H9 (cell line): ENCODE measurements at regions not wholly inside any gene's neighbourhood (a gene's known extent, or its start where the extent isn't known, plus 50 kb on each side); places are given as distances from the start of the nearest gene placed in this dataset.

Experiments
- DNase-seq: peaks from one replicate; pipeline ENCODE4 v3.0.0-alpha.2; 2017
- H2AFZ ChIP-seq: one replicate; pipeline ENCODE4 v1.6.1; 2013; ENCODE audit warnings: mild to moderate bottlenecking, low read length, control low read depth, moderate library complexity
- H2AK5ac ChIP-seq: 2 replicates; pipeline ENCODE4 v1.6.1; 2013; ENCODE audit warnings: low read length, control low read depth, mixed read lengths; ENCODE audit not compliant: insufficient read length
- H2BK120ac ChIP-seq: one replicate; pipeline ENCODE4 v1.6.1; 2013; ENCODE audit warnings: low read depth, mild to moderate bottlenecking, low read length, control low read depth, inconsistent platforms; ENCODE audit not compliant: poor library complexity, severe bottlenecking
- H2BK12ac ChIP-seq: 2 replicates; pipeline ENCODE4 v1.6.1; 2013; ENCODE audit warnings: low read length, control low read depth, mixed read lengths, low read depth; ENCODE audit not compliant: insufficient read length
- H2BK15ac ChIP-seq: 2 replicates; pipeline ENCODE4 v1.6.1; 2013; ENCODE audit warnings: low read depth, low read length, control low read depth
- H2BK20ac ChIP-seq: one replicate; pipeline ENCODE4 v1.6.1; 2013; ENCODE audit warnings: low read depth, mild to moderate bottlenecking, low read length, control low read depth, inconsistent platforms; ENCODE audit not compliant: poor library complexity, severe bottlenecking
- H2BK5ac ChIP-seq: 2 replicates; pipeline ENCODE4 v1.6.1; 2013; ENCODE audit warnings: low read length, control low read depth, mixed read lengths; ENCODE audit not compliant: insufficient read length
- H3K14ac ChIP-seq: 2 replicates; pipeline ENCODE4 v1.6.1; 2013; ENCODE audit warnings: low read length, control low read depth; ENCODE audit not compliant: insufficient read depth
- H3K18ac ChIP-seq: 2 replicates; pipeline ENCODE4 v1.6.1; 2013; ENCODE audit warnings: low read depth, mild to moderate bottlenecking, mixed read lengths, low read length, control low read depth; ENCODE audit not compliant: insufficient read length
- H3K23ac ChIP-seq: 2 replicates; pipeline ENCODE4 v1.6.1; 2013; ENCODE audit warnings: low read length, control low read depth, mixed read lengths, low read depth; ENCODE audit not compliant: insufficient read length
- H3K23me2 ChIP-seq: 2 replicates; pipeline ENCODE4 v1.6.1; 2013; ENCODE audit warnings: low read depth, mild to moderate bottlenecking, mixed read lengths, low read length, control low read depth; ENCODE audit not compliant: insufficient read length, poor library complexity, severe bottlenecking
- H3K27ac ChIP-seq: 2 replicates; pipeline ENCODE4 v1.5.1; 2013; ENCODE audit warnings: low read length, control low read depth, mixed read lengths, low read depth; ENCODE audit not compliant: insufficient read length
- H3K27me3 ChIP-seq: 2 replicates; pipeline ENCODE4 v1.6.1; 2013; ENCODE audit warnings: low read length, control low read depth, inconsistent platforms; ENCODE audit not compliant: insufficient read depth
- H3K4ac ChIP-seq: 2 replicates; pipeline ENCODE4 v1.6.1; 2013; ENCODE audit warnings: low read depth, mild to moderate bottlenecking, control low read depth, inconsistent platforms, low read length, moderate library complexity
- H3K4me1 ChIP-seq: 2 replicates; pipeline ENCODE4 v1.6.1; 2013; ENCODE audit warnings: low read length, control low read depth, inconsistent platforms; ENCODE audit not compliant: insufficient read depth
- H3K4me2 ChIP-seq: 2 replicates; pipeline ENCODE4 v1.6.1; 2013; ENCODE audit warnings: low read length, control low read depth, mixed read lengths; ENCODE audit not compliant: insufficient read length, insufficient read depth
- H3K56ac ChIP-seq: 2 replicates; pipeline ENCODE4 v1.6.1; 2013; ENCODE audit warnings: low read depth, mild to moderate bottlenecking, mixed read lengths, low read length, control low read depth; ENCODE audit not compliant: insufficient read length
- H3K79me1 ChIP-seq: 2 replicates; pipeline ENCODE4 v1.6.1; 2013; ENCODE audit warnings: low read depth, mild to moderate bottlenecking, moderate library complexity, low read length, control low read depth, inconsistent platforms; ENCODE audit not compliant: insufficient read depth, poor library complexity, severe bottlenecking
- H3K79me2 ChIP-seq: 2 replicates; pipeline ENCODE4 v1.6.1; 2013; ENCODE audit warnings: low read length, control low read depth, inconsistent platforms; ENCODE audit not compliant: insufficient read depth
- H3K9ac ChIP-seq: 2 replicates; pipeline ENCODE4 v1.6.1; 2013; ENCODE audit warnings: low read length, control low read depth, mixed read lengths; ENCODE audit not compliant: insufficient read length; ENCODE audit errors: extremely low read depth
- H3K9me3 ChIP-seq: one replicate; pipeline ENCODE4 v1.6.1; 2013; ENCODE audit warnings: low read depth, low read length, inconsistent platforms; ENCODE audit not compliant: control insufficient read depth
- H3T11ph ChIP-seq: one replicate; pipeline ENCODE4 v1.6.1; 2013; ENCODE audit warnings: mild to moderate bottlenecking, low read length, control low read depth, inconsistent platforms
- H4K20me1 ChIP-seq: one replicate; pipeline ENCODE4 v1.6.1; 2013; ENCODE audit not compliant: control insufficient read depth, insufficient read length, insufficient read depth
- H4K5ac ChIP-seq: 2 replicates; pipeline ENCODE4 v1.6.1; 2013; ENCODE audit warnings: low read depth, mild to moderate bottlenecking, mixed read lengths, low read length, control low read depth; ENCODE audit not compliant: insufficient read length
- H4K8ac ChIP-seq: replicated peaks from 2 replicates; pipeline ENCODE4 v1.6.1; 2013; ENCODE audit warnings: low read length, control low read depth, mixed read lengths, low read depth; ENCODE audit not compliant: insufficient read length
- H4K91ac ChIP-seq: 2 replicates; pipeline ENCODE4 v1.6.1; 2013; ENCODE audit warnings: low read depth, mild to moderate bottlenecking, moderate library complexity, mixed read lengths, low read length, control low read depth; ENCODE audit not compliant: insufficient read length
- H3K27ac Mint-ChIP-seq, 3 experiments: 2 replicates in 2 of 3; 3 replicates in 1 of 3; pipeline ENCODE4 v1.8.0; 2020 to 2021; ENCODE audit warnings: mixed read lengths in 3 of 3, mild to moderate bottlenecking in 1 of 3, moderate library complexity in 1 of 3
- H3K27me3 Mint-ChIP-seq: 2 replicates; pipeline ENCODE4 v1.8.0; 2021; ENCODE audit warnings: low read depth, mild to moderate bottlenecking, moderate library complexity, mixed read lengths
- H3K36me3 Mint-ChIP-seq, 3 experiments: 2 replicates in 2 of 3; 3 replicates in 1 of 3; pipeline ENCODE4 v1.8.0; 2020 to 2021; ENCODE audit warnings: low read depth in 3 of 3, mixed read lengths in 3 of 3; ENCODE audit not compliant: insufficient read depth in 1 of 3
- H3K4me1 Mint-ChIP-seq, 2 experiments: 2 replicates each; pipeline ENCODE4 v1.8.0; 2020; ENCODE audit warnings: mixed read lengths in 2 of 2
- H3K4me3 Mint-ChIP-seq, 2 experiments: 2 replicates in 1 of 2; 3 replicates in 1 of 2; pipeline ENCODE4 v1.8.0; 2020 to 2021; ENCODE audit warnings: mild to moderate bottlenecking in 2 of 2, mixed read lengths in 2 of 2, moderate library complexity in 1 of 2
- H3K9me3 Mint-ChIP-seq, 2 experiments: 2 replicates in 1 of 2; 3 replicates in 1 of 2; pipeline ENCODE4 v1.8.0; 2020; ENCODE audit warnings: mild to moderate bottlenecking in 2 of 2, mixed read lengths in 2 of 2, moderate library complexity in 1 of 2
- CTCF ChIP-seq: fragments of 200-600 bp; sonication (generic); conservative IDR thresholded peaks from 3 replicates; pipeline ENCODE4 v1.8.0; 2021; ENCODE audit warnings: antibody characterized with exemption, mild to moderate bottlenecking
- WGBS: extraction: QIAGEN DNeasy Blood & Tissue Kit; methylation state at CpG from one replicate; pipeline ENCODE4 v1.1.7; 2013; ENCODE audit warnings: missing lambda C conversion rate, low lambda C conversion rate, mixed read lengths; ENCODE audit not compliant: insufficient read length; ENCODE audit errors: extremely low coverage; 5-methylcytosine and 5-hydroxymethylcytosine counted together

- no peaks in the 10 kb centered on the region for H3K9me3 ChIP-seq
- no peaks in the 10 kb centered on the region for H4K20me1 ChIP-seq
- H3K4ac ChIP-seq: no peak overlapping the region
- no peak for TF ChIP-seq CTCF
- Mint-ChIP-seq H3K36me3 (no peaks in the 10 kb centered on the region; a peak in 1 of 7 replicates), H3K4me1 (no peaks in the 10 kb centered on the region), H3K9me3 (no peaks in the 10 kb centered on the region; a peak in 1 of 5 replicates), H3K27ac (no peak overlapping the region), H3K27me3 (no peaks in the 10 kb centered on the region; the same call in 1 of the 2 replicates), H3K4me3 (no peak overlapping the region)
- no peak overlapping the region for H3K23ac ChIP-seq
- no peak overlapping the region for H3K56ac ChIP-seq
- H3K27me3 ChIP-seq: no peaks in the 10 kb centered on the region
- no peak overlapping the region for H3K27ac ChIP-seq
- H4K5ac ChIP-seq: no peak overlapping the region
- no peak overlapping the region for H2AK5ac ChIP-seq
- no peaks in the 10 kb centered on the region for H3K4me1 ChIP-seq
- H2BK5ac ChIP-seq: no peak overlapping the region
- H3K79me2 ChIP-seq: no peaks in the 10 kb centered on the region
- no peak overlapping the region for H3K18ac ChIP-seq
- H4K8ac ChIP-seq: no peak overlapping the region
- H4K91ac ChIP-seq: no peak overlapping the region
- no peak overlapping the region for H2BK120ac ChIP-seq
- no peaks in the 10 kb centered on the region for H3K23me2 ChIP-seq
- WGBS: no CpG with 5 or more reads among the region's 1 CpG
- no peak overlapping the region for H3K4me2 ChIP-seq
- no peak overlapping the region for H3T11ph ChIP-seq
- no peak overlapping the region for H2AFZ ChIP-seq
- no peak overlapping the region for H2BK15ac ChIP-seq
- H2BK12ac ChIP-seq: no peak overlapping the region
- DNase-seq: no peak
- H3K79me1 ChIP-seq: no peaks in the 10 kb centered on the region
- H3K14ac ChIP-seq: no peak overlapping the region
- H2BK20ac ChIP-seq: no peak overlapping the region
- H3K9ac ChIP-seq: no peak overlapping the region
Measured at GRCh38 chr5:58279259-58279658, 180.6 kb downstream of the PLK2 start.
